ENCODE measurements at regions not wholly inside any gene's neighbourhood (a gene's known extent, or its start where the extent isn't known, plus 50 kb on each side); places are given as distances from the start of the nearest gene placed in this dataset.

- no peak for TF ChIP-seq CTCF (IDR thresholded peaks at IDR 0.05; ENCODE audit: low read depth, low read length, missing control alignments)
- H3K4me3 ChIP-seq (replicated peaks; ENCODE audit: low read depth, low read length): no peak overlapping the region
- DNase-seq (ENCODE audit: extremely low read depth, low read depth): no peak
Measured at GRCh38 chr10:10662716-10663408, 354.8 kb upstream of the CELF2 start.

- no peak for DNase-seq (ENCODE audit: extremely low read depth, low read depth)
- no peak overlapping the region for H3K4me3 ChIP-seq (replicated peaks; ENCODE audit: low read depth, low read length)
- TF ChIP-seq CTCF (IDR thresholded peaks at IDR 0.05; ENCODE audit: low read depth, low read length, missing control alignments): no peak
Measured at GRCh38 chr10:10663622-10664021, 354.1 kb upstream of the CELF2 start.

GRCh38 chr10:10665750-10666149 is 351.9 kb upstream of the CELF2 start:
- no peak for TF ChIP-seq CTCF (IDR thresholded peaks at IDR 0.05; ENCODE audit: low read depth, low read length, missing control alignments)
- DNase-seq (ENCODE audit: extremely low read depth, low read depth): no peak

GRCh38 chr10:10667466-10667865 is 350.2 kb upstream of the CELF2 start:
- TF ChIP-seq CTCF (IDR thresholded peaks at IDR 0.05; ENCODE audit: low read depth, low read length, missing control alignments): no peak
- no peak for DNase-seq (ENCODE audit: extremely low read depth, low read depth)
- no peak overlapping the region for H3K4me3 ChIP-seq (replicated peaks; ENCODE audit: low read depth, low read length)

More at GRCh38 chr10:10665750-10666149, 351.9 kb upstream of the CELF2 start:
- no peak overlapping the region for H3K4me3 ChIP-seq (replicated peaks; ENCODE audit: low read depth, low read length)

GRCh38 chr10:10676972-10677371 is 340.7 kb upstream of the CELF2 start:
- DNase-seq (ENCODE audit: extremely low read depth, low read depth): no peak
- H3K4me3 ChIP-seq (replicated peaks; ENCODE audit: low read depth, low read length): no peak overlapping the region
- no peak for TF ChIP-seq CTCF (IDR thresholded peaks at IDR 0.05; ENCODE audit: low read depth, low read length, missing control alignments)

- peak; percentile 5 for DNase-seq (ENCODE audit: extremely low read depth, low read depth)
- no peak for TF ChIP-seq CTCF (IDR thresholded peaks at IDR 0.05; ENCODE audit: low read depth, low read length, missing control alignments)
- no peak overlapping the region for H3K4me3 ChIP-seq (replicated peaks; ENCODE audit: low read depth, low read length)
Measured at GRCh38 chr10:10677479-10677878, 340.2 kb upstream of the CELF2 start.

GRCh38 chr10:10680496-10680895 is 337.2 kb upstream of the CELF2 start:
- no peak overlapping the region for H3K4me3 ChIP-seq (replicated peaks; ENCODE audit: low read depth, low read length)
- no peak for TF ChIP-seq CTCF (IDR thresholded peaks at IDR 0.05; ENCODE audit: low read depth, low read length, missing control alignments)
- no peak for DNase-seq (ENCODE audit: extremely low read depth, low read depth)
